Adrenal gland (tissue), 9 donors: ENCODE measurements at regions not wholly inside any gene's neighbourhood (a gene's known extent, or its start where the extent isn't known, plus 50 kb on each side); places are given as distances from the start of the nearest gene placed in this dataset.

Experiments used
- DNase-seq, 7 donors: peaks; one replicate each; pipeline ENCODE4 v3.0.0-alpha.2; 2019 to 2020
- H3K27ac ChIP-seq, 5 donors: fragments of 200-600 bp; sonication (generic) in 4 of 5; 1 replicate in 3 of 5; 2 replicates in 2 of 5; pipeline versions ENCODE4 v1.5.1 to v1.8.0; 2016 to 2020; ENCODE audit warnings: mild to moderate bottlenecking in 1 of 5
- H3K27me3 ChIP-seq: fragments of 200-600 bp; 2 replicates; pipeline ENCODE4 v1.8.0; 2021
- H3K36me3 ChIP-seq, 2 donors: fragments of 200-600 bp; replicated peaks in 1 of 2; 1 replicate in 1 of 2; 2 replicates in 1 of 2; pipeline versions ENCODE4 v1.5.1 to v1.8.0; 2018 to 2022
- H3K4me1 ChIP-seq, 2 donors: fragments of 200-600 bp; replicated peaks in 1 of 2; 1 replicate in 1 of 2; 2 replicates in 1 of 2; pipeline versions ENCODE4 v1.5.1 to v1.8.0; 2018 to 2021
- H3K4me3 ChIP-seq, 4 donors: fragments of 200-600 bp; sonication (generic) in 3 of 4; one replicate each; pipeline ENCODE4 v1.5.1; 2016 to 2018
- H3K9me3 ChIP-seq, 3 donors: fragments of 200-600 bp; sonication (generic) in 1 of 3; replicated peaks in 1 of 3; 1 replicate in 2 of 3; 2 replicates in 1 of 3; pipeline versions ENCODE4 v1.5.1 to v1.8.0; 2016 to 2021
- CTCF ChIP-seq, 6 experiments: fragments of 450-650 bp in 4 of 6; fragments of 200-600 bp in 2 of 6; sonication (generic) in 1 of 6; IDR thresholded peaks; 1 replicate in 5 of 6; 2 replicates in 1 of 6; pipeline versions ENCODE4 v1.5.1 to v1.8.0; 2016 to 2021; ENCODE audit warnings: antibody characterized with exemption in 6 of 6, mild to moderate bottlenecking in 2 of 6, moderate library complexity in 1 of 6
- POLR2A ChIP-seq, 2 donors: fragments of 450-650 bp; IDR thresholded peaks; one replicate each; pipeline ENCODE4 v1.6.1; 2017; ENCODE audit warnings: antibody characterized with exemption in 2 of 2, mild to moderate bottlenecking in 2 of 2, moderate library complexity in 1 of 2
- WGBS, 4 donors: extraction: QIAGEN DNeasy Blood & Tissue Kit in 2 of 4; methylation state at CpG; one replicate each; pipeline versions ENCODE4 v1.1.5 to v1.1.7; 2013 to 2017; 5-methylcytosine and 5-hydroxymethylcytosine counted together
- intact Hi-C, 2 donors: fragments of 100-400 bp; cut with DNase I; formaldehyde crosslinking; loops; one replicate each; pipeline versions ENCODE4 v1.14.1 to v1.15.0; 2022 to 2023
- donor health status: healthy with polysubstance abuse.
- donor health status: Bipolar disorder and iron deficiency.
- donor health status: DM: yes; HTN: yes; CAD: no.
- donor health status: DM: no; HTN: no; CAD: no.
- donor health status: DM: no; HTN: no; CAD: no.

GRCh38 chr2:34481542-34481941, 882.4 kb upstream of the FAM98A start:
- intact Hi-C loops = no loop called here
- no peak for DNase-seq
- H3K36me3 ChIP-seq = no peaks in the 10 kb centered on the region
- no peak overlapping the region for H3K27ac ChIP-seq
- no peak for TF ChIP-seq POLR2A (IDR thresholded peaks at IDR 0.05)
- TF ChIP-seq CTCF (IDR thresholded peaks at IDR 0.05) = no peak
- H3K27me3 ChIP-seq = no peaks in the 10 kb centered on the region
- H3K4me1 ChIP-seq = no peaks in the 10 kb centered on the region
- H3K4me3 ChIP-seq = no peak overlapping the region
- 71 to 86% (median 79%) methylated on average over 3 of the region's 3 CpGs; no CpG with 5 or more reads in 1 of the 4 donors for WGBS, 4 donors
- no peaks in the 10 kb centered on the region for H3K9me3 ChIP-seq

DNA sequence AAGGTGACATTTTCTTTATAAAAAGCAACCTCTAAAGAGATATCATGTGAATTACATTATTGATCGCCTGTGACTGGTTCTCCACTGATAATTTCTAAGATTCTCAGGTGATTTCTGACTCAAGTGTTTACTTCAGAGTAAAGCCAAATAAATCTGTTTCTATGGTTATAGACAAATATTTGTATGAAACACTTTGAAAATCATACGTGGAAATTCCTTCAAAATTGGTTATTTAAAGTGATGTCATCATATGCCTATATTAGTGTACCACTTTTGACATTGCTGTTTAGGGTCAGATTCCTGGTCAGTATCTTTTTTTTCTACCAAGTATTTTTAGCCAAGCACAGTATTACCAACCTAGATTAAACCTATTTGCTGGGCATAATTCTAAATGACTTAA, 881.3 kb upstream of the FAM98A start:
- Histone ChIP-seq H3K27me3 (no peaks in the 10 kb centered on the region), H3K27ac (no peak overlapping the region), H3K36me3 (no peaks in the 10 kb centered on the region), H3K4me1 (no peaks in the 10 kb centered on the region), H3K4me3 (no peak overlapping the region), H3K9me3 (no peaks in the 10 kb centered on the region)
- DNase-seq = no peak
- no peak for TF ChIP-seq CTCF (IDR thresholded peaks at IDR 0.05)
- no peak for TF ChIP-seq POLR2A (IDR thresholded peaks at IDR 0.05)
- WGBS, 4 donors = 73 to 85% (median 75%) methylated on average over 2 of the region's 2 CpGs
- intact Hi-C loops = no loop called here

DNA sequence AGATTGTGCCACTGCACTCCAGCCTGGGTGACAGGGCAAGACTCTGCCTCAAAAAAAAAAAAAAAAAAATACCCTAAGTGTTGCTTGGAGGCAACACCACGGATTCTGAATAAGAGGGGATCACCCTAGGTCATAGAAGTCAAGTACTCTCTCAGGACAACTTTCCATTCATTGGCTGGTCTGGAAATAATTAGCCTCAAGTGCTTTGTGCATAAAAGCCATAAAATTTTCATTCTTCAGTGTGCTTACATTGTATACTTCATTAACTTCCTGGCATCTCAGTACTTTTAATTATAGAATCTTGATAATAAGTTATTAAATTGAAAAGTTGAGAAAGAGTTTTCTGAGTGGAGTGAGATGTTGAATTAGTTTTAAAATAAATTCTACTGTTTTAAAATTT, 876.1 kb upstream of the FAM98A start:
- Histone ChIP-seq H3K36me3 (no peaks in the 10 kb centered on the region), H3K9me3 (no peaks in the 10 kb centered on the region), H3K27ac (no peak overlapping the region), H3K4me3 (no peak overlapping the region), H3K4me1 (no peaks in the 10 kb centered on the region), H3K27me3 (no peaks in the 10 kb centered on the region)
- no peak for DNase-seq
- TF ChIP-seq CTCF (IDR thresholded peaks at IDR 0.05) (no peak), POLR2A (IDR thresholded peaks at IDR 0.05) (no peak)
- intact Hi-C loops = no loop called here
- WGBS, 4 donors = 28 to 75% (median 49%) methylated on average over 1 of the region's 1 CpG

DNA sequence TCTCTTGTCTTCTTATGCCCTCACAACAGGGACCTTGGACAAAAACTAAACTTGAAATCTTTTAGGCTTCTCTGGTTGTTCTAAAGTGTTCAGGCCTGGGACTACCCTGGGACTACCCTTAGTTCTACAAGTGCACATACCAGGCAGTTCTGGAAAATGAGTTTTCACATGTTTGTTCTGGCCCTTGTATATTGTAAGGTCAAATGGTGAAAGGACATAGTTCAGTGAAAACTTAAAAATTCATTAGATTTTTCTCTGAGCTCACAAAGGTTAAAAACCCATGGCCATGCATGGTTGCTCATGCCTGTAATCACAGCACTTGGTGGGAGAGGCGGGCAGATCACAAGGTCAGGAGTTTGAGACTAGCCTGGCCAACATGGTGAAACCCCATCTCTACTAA, 875.5 kb upstream of the FAM98A start:
- H3K27ac ChIP-seq = no peak overlapping the region
- H3K4me3 ChIP-seq = no peak overlapping the region
- no peaks in the 10 kb centered on the region for H3K4me1 ChIP-seq
- TF ChIP-seq CTCF (IDR thresholded peaks at IDR 0.05) (no peak), POLR2A (IDR thresholded peaks at IDR 0.05) (no peak)
- no peaks in the 10 kb centered on the region for H3K27me3 ChIP-seq
- intact Hi-C loops = no loop called here
- 43 to 67% (median 65%) methylated on average over 1 of the region's 1 CpG for WGBS, 4 donors
- no peaks in the 10 kb centered on the region for H3K9me3 ChIP-seq
- DNase-seq = no peak
- no peaks in the 10 kb centered on the region for H3K36me3 ChIP-seq
